ENCODE measurements at regions not wholly inside any gene's neighbourhood (a gene's known extent, or its start where the extent isn't known, plus 50 kb on each side); places are given as distances from the start of the nearest gene placed in this dataset.
"Not testable (repeated sequence)": the region's sequence is repeated elsewhere in the genome, so short reads cannot be mapped to it uniquely, and the experiment has no call there.

- TF ChIP-seq CTCF (IDR thresholded peaks at IDR 0.05; ENCODE audit: control extremely low read depth, extremely low read depth, low read depth, missing control alignments), result no peak
- ChIA-PET CTCF (no interaction called here), POLR2A (no interaction called here)
- no peak for DNase-seq (ENCODE audit: extremely low spot score)
These were observed 75.8 kb downstream of the CCDC71L start for GRCh38 chr7:106584914-106585759.

GRCh38 chr7:106583706-106584690 is 77.0 kb downstream of the CCDC71L start:
- CTCF ChIA-PET, result no interaction called here
- DNase-seq (ENCODE audit: extremely low spot score), result no peak
- POLR2A ChIA-PET, result no interaction called here
- no peak for TF ChIP-seq CTCF (IDR thresholded peaks at IDR 0.05; ENCODE audit: control extremely low read depth, extremely low read depth, low read depth, missing control alignments)

GRCh38 chr7:106583100-106583499 is 77.9 kb downstream of the CCDC71L start:
- POLR2A ChIA-PET, result no interaction called here
- CTCF ChIA-PET, result interaction anchor here (1.1 kb wide), 1 partner anchor 15 kb away, joined by 3 read pairs; no protein-coding TSS in a partner anchor

GRCh38 chr7:106582365-106582764 is 78.6 kb downstream of the CCDC71L start:
- ChIA-PET CTCF (interaction anchor here (1.1 to 1.7 kb wide), 2 partner anchors 12 to 16 kb away, joined by 3 to 4 read pairs; no protein-coding TSS in a partner anchor), POLR2A (no interaction called here)
- TF ChIP-seq CTCF (IDR thresholded peaks at IDR 0.05; ENCODE audit: control extremely low read depth, extremely low read depth, low read depth, missing control alignments), result no peak
- DNase-seq (ENCODE audit: extremely low spot score), result no peak

More at GRCh38 chr7:106583100-106583499, 77.9 kb downstream of the CCDC71L start:
- TF ChIP-seq CTCF (IDR thresholded peaks at IDR 0.05; ENCODE audit: control extremely low read depth, extremely low read depth, low read depth, missing control alignments), result no peak
- no peak for DNase-seq (ENCODE audit: extremely low spot score)

- CTCF ChIA-PET, result not testable (repeated sequence)
These were observed 81.9 kb downstream of the CCDC71L start for GRCh38 chr7:106579086-106579485.

GRCh38 chr7:106575138-106575823 is 85.7 kb downstream of the CCDC71L start:
- POLR2A ChIA-PET, result no interaction called here
- no peak for TF ChIP-seq CTCF (IDR thresholded peaks at IDR 0.05; ENCODE audit: control extremely low read depth, extremely low read depth, low read depth, missing control alignments)
- DNase-seq (ENCODE audit: extremely low spot score), result no peak
- CTCF ChIA-PET, result no interaction called here

More at GRCh38 chr7:106579086-106579485, 81.9 kb downstream of the CCDC71L start:
- DNase-seq (ENCODE audit: extremely low spot score); POLR2A ChIA-PET: not testable (repeated sequence)
